Sigmoid colon (tissue), 6 donors: ENCODE measurements at regions not wholly inside any gene's neighbourhood (a gene's known extent, or its start where the extent isn't known, plus 50 kb on each side); places are given as distances from the start of the nearest gene placed in this dataset.
"Not testable (repeated sequence)": the region's sequence is repeated elsewhere in the genome, so short reads cannot be mapped to it uniquely, and the experiment has no call there.

ENCODE experiments used
- DNase-seq: peaks from one replicate; pipeline ENCODE4 v3.0.0-alpha.2; 2019
- H3K27ac ChIP-seq, 4 donors: fragments of 200-600 bp; sonication (generic); one replicate each; pipeline ENCODE4 v1.5.1; 2016 to 2019; ENCODE audit warnings: mild to moderate bottlenecking in 1 of 4
- H3K27me3 ChIP-seq, 3 donors: fragments of 200-600 bp; sonication (generic); one replicate each; pipeline ENCODE4 v1.5.1; 2019; ENCODE audit warnings: mild to moderate bottlenecking in 1 of 3
- H3K36me3 ChIP-seq, 4 donors: fragments of 200-600 bp; sonication (generic); one replicate each; pipeline ENCODE4 v1.5.1; 2016 to 2019
- H3K4me1 ChIP-seq, 4 donors: fragments of 200-600 bp; sonication (generic); one replicate each; pipeline ENCODE4 v1.5.1; 2017 to 2019
- H3K4me3 ChIP-seq, 4 donors: fragments of 200-600 bp; sonication (generic); one replicate each; pipeline ENCODE4 v1.5.1; 2017 to 2019; ENCODE audit warnings: mild to moderate bottlenecking in 2 of 4, moderate library complexity in 1 of 4
- H3K9me3 ChIP-seq, 4 donors: fragments of 200-600 bp in 3 of 4; sonication (generic) in 3 of 4; one replicate each; pipeline versions ENCODE4 v1.5.1 to v1.6.1; 2013 to 2019
- CTCF ChIP-seq, 4 experiments: fragments of 450-650 bp in 3 of 4; fragments of 200-600 bp in 1 of 4; IDR thresholded peaks; one replicate each; pipeline ENCODE4 v1.5.1; 2016 to 2019; ENCODE audit warnings: antibody characterized with exemption in 4 of 4, mild to moderate bottlenecking in 3 of 4, moderate library complexity in 2 of 4
- EP300 ChIP-seq, 4 donors: sonication (generic); formaldehyde crosslinking; IDR thresholded peaks; one replicate each; pipeline ENCODE4 v1.6.1; 2017; ENCODE audit warnings: antibody characterized with exemption in 4 of 4
- POLR2A ChIP-seq, 2 donors: fragments of 450-650 bp; IDR thresholded peaks; one replicate each; pipeline ENCODE4 v1.6.1; 2016; ENCODE audit warnings: antibody characterized with exemption in 2 of 2, mild to moderate bottlenecking in 2 of 2, moderate library complexity in 2 of 2
- POLR2AphosphoS5 ChIP-seq, 4 donors: sonication (generic); formaldehyde crosslinking; IDR thresholded peaks; one replicate each; pipeline ENCODE4 v1.6.1; 2017; ENCODE audit warnings: antibody characterized with exemption in 4 of 4
- WGBS, 2 donors: extraction: QIAGEN DNeasy Blood & Tissue Kit; methylation state at CpG; one replicate each; pipeline ENCODE4 v1.1.7; 2013; 5-methylcytosine and 5-hydroxymethylcytosine counted together
- intact Hi-C: fragments of 100-400 bp; cut with DNase I; formaldehyde crosslinking; loops from one replicate; pipeline ENCODE4 v1.15.1; 2023
- donor health status: healthy with polysubstance abuse.
- donor health status: healthy.

DNA sequence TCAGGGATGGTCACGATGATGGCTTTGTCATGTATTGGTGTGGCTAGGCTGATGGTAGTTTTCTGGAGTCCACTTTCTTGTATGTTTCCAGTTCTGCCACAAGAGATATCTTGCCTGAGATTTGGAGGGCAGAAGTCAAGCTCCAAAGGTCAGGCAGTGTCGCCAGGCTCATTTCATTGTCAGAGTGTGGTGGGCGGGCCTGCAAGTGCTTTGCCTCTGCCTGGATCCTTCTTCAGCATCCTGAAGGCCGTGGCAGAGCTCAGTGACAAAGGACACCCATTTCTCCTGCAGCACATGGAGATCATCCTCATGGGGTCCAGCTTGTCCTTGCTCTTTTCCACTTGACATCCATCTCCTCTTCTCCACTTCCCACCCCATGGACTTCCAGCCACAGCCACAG is 139.7 kb downstream of the SMIM20 start:
- Histone ChIP-seq H3K9me3 (no peaks in the 10 kb centered on the region), H3K4me1 (peaks cover 0 to 30% (median 29%) of the 10 kb centered on the region in 4 donors), H3K27ac (no peak overlapping the region), H3K36me3 (no peaks in the 10 kb centered on the region), H3K27me3 (no peaks in the 10 kb centered on the region), H3K4me3 (no peak overlapping the region)
- intact Hi-C loops: loop anchor here (5.0 kb wide), 1 partner anchor 89 kb away; no protein-coding TSS in a partner anchor
- TF ChIP-seq POLR2A (IDR thresholded peaks at IDR 0.05) (no peak), POLR2AphosphoS5 (IDR thresholded peaks at IDR 0.05) (no peak), CTCF (IDR thresholded peaks at IDR 0.05) (no peak)
- WGBS, 2 donors: 63 to 89% methylated on average over 4 of the region's 4 CpGs
- DNase-seq: no peak

DNA sequence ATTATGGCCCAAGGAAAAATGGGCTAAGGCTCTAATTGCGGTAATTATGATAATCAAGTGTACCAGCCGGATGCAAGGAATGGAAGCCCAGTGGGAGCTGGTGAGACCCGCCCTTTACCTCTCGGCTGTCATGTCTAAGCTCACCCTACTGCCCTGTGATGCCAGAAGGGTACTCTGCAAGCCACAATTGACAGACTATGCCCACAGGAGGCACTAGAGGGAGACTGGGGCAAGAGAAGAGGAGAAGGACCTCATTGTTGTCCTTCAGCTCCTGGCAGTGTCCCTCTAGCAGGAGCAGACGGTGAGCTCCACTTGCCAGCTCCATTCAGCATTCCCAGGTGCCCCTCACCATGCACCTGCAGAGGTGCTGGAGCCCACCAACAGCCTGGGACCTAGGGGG is 141.8 kb downstream of the SMIM20 start:
- no peaks in the 10 kb centered on the region for H3K27me3 ChIP-seq
- H3K36me3 ChIP-seq: no peaks in the 10 kb centered on the region
- no peak for DNase-seq
- peaks cover 0 to 9% (median 8%) of the 10 kb centered on the region in 4 donors for H3K4me1 ChIP-seq
- TF ChIP-seq POLR2AphosphoS5 (IDR thresholded peaks at IDR 0.05): no peak
- TF ChIP-seq EP300 (IDR thresholded peaks at IDR 0.05): no peak
- TF ChIP-seq CTCF (IDR thresholded peaks at IDR 0.05): no peak
- TF ChIP-seq POLR2A (IDR thresholded peaks at IDR 0.05): no peak
- 75 to 95% methylated on average over 5 of the region's 5 CpGs for WGBS, 2 donors
- intact Hi-C loops: no loop called here
- no peaks in the 10 kb centered on the region for H3K9me3 ChIP-seq
- no peak overlapping the region for H3K4me3 ChIP-seq
- no peak overlapping the region for H3K27ac ChIP-seq

GRCh38 chr4:26056406-26056805 is 142.4 kb downstream of the SMIM20 start:
- 88 to 92% methylated on average over 7 of the region's 7 CpGs for WGBS, 2 donors
- no peak for DNase-seq
- TF ChIP-seq CTCF (IDR thresholded peaks at IDR 0.05): no peak
- peaks cover 0 to 4% (median 3%) of the 10 kb centered on the region in 4 donors for H3K4me1 ChIP-seq
- no peak overlapping the region for H3K4me3 ChIP-seq
- no peaks in the 10 kb centered on the region for H3K27me3 ChIP-seq
- H3K36me3 ChIP-seq: no peaks in the 10 kb centered on the region
- intact Hi-C loops: no loop called here
- H3K27ac ChIP-seq: no peak overlapping the region
- no peaks in the 10 kb centered on the region for H3K9me3 ChIP-seq

GRCh38 chr4:26057839-26058238 is 143.8 kb downstream of the SMIM20 start:
- H3K4me1 ChIP-seq, H3K27ac ChIP-seq, H3K27me3 ChIP-seq, H3K4me3 ChIP-seq, H3K9me3 ChIP-seq, DNase-seq, H3K36me3 ChIP-seq, intact Hi-C loops: not testable (repeated sequence)
- WGBS, 2 donors: 92 to 95% methylated on average over 3 of the region's 3 CpGs

- TF ChIP-seq EP300 (IDR thresholded peaks at IDR 0.05) (no peak), CTCF (IDR thresholded peaks at IDR 0.05) (no peak), POLR2A (IDR thresholded peaks at IDR 0.05) (no peak), POLR2AphosphoS5 (IDR thresholded peaks at IDR 0.05) (no peak)
- Histone ChIP-seq H3K4me3 (no peak overlapping the region), H3K9me3 (no peaks in the 10 kb centered on the region), H3K4me1 (peaks cover 0 to 10% (median 5%) of the 10 kb centered on the region in 4 donors), H3K36me3 (no peaks in the 10 kb centered on the region), H3K27me3 (no peaks in the 10 kb centered on the region), H3K27ac (no peak overlapping the region)
- intact Hi-C loops: no loop called here
- WGBS, 2 donors: 53 to 54% methylated on average over 7 of the region's 7 CpGs
- no peak for DNase-seq
These were observed 144.5 kb downstream of the SMIM20 start for GRCh38 chr4:26058537-26058936.
